ENCODE measurements at regions not wholly inside any gene's neighbourhood (a gene's known extent, or its start where the extent isn't known, plus 50 kb on each side); places are given as distances from the start of the nearest gene placed in this dataset.

GRCh38 chr6:91149956-91150705 lies 563.3 kb upstream of the MAP3K7 start:
- no peak overlapping the region for H3K4me3 ChIP-seq (ENCODE audit: low read depth, low read length)
- TF ChIP-seq CTCF (IDR thresholded peaks at IDR 0.05; ENCODE audit: low read depth, low read length), result no peak
- no peak for TF ChIP-seq MYC (IDR thresholded peaks at IDR 0.05; ENCODE audit: low read depth, low read length)
- TF ChIP-seq MAX (IDR thresholded peaks at IDR 0.05; ENCODE audit: low read depth, low read length), result no peak
- TF ChIP-seq POLR2A (IDR thresholded peaks at IDR 0.05; ENCODE audit: extremely low read depth, insufficient read length), result no peak
- no peak for DNase-seq (ENCODE audit: low read depth)

- H3K4me3 ChIP-seq (ENCODE audit: low read depth, low read length), result no peak overlapping the region
- no peak for DNase-seq (ENCODE audit: low read depth)
- TF ChIP-seq CTCF (IDR thresholded peaks at IDR 0.05; ENCODE audit: low read depth, low read length) (no peak), POLR2A (IDR thresholded peaks at IDR 0.05; ENCODE audit: extremely low read depth, insufficient read length) (no peak), MAX (IDR thresholded peaks at IDR 0.05; ENCODE audit: low read depth, low read length) (no peak), MYC (IDR thresholded peaks at IDR 0.05; ENCODE audit: low read depth, low read length) (no peak)
Measured at GRCh38 chr6:91149246-91149955, 562.5 kb upstream of the MAP3K7 start.

GRCh38 chr6:91144126-91144525 lies 557.3 kb upstream of the MAP3K7 start:
- H3K4me3 ChIP-seq (ENCODE audit: low read depth, low read length), result no peak overlapping the region
- DNase-seq (ENCODE audit: low read depth), result no peak
- TF ChIP-seq POLR2A (IDR thresholded peaks at IDR 0.05; ENCODE audit: extremely low read depth, insufficient read length), result no peak
- no peak for TF ChIP-seq MYC (IDR thresholded peaks at IDR 0.05; ENCODE audit: low read depth, low read length)
- TF ChIP-seq MAX (IDR thresholded peaks at IDR 0.05; ENCODE audit: low read depth, low read length), result no peak
- no peak for TF ChIP-seq CTCF (IDR thresholded peaks at IDR 0.05; ENCODE audit: low read depth, low read length)

- no peak for DNase-seq (ENCODE audit: low read depth)
- TF ChIP-seq CTCF (IDR thresholded peaks at IDR 0.05; ENCODE audit: low read depth, low read length), result no peak
- no peak for TF ChIP-seq MAX (IDR thresholded peaks at IDR 0.05; ENCODE audit: low read depth, low read length)
- no peak for TF ChIP-seq POLR2A (IDR thresholded peaks at IDR 0.05; ENCODE audit: extremely low read depth, insufficient read length)
- TF ChIP-seq MYC (IDR thresholded peaks at IDR 0.05; ENCODE audit: low read depth, low read length), result no peak
- no peak overlapping the region for H3K4me3 ChIP-seq (ENCODE audit: low read depth, low read length)
Measured at GRCh38 chr6:91142154-91142553, 555.3 kb upstream of the MAP3K7 start.

GRCh38 chr6:91141346-91141745 lies 554.5 kb upstream of the MAP3K7 start:
- no peak for TF ChIP-seq POLR2A (IDR thresholded peaks at IDR 0.05; ENCODE audit: extremely low read depth, insufficient read length)
- no peak for TF ChIP-seq MAX (IDR thresholded peaks at IDR 0.05; ENCODE audit: low read depth, low read length)
- no peak for TF ChIP-seq CTCF (IDR thresholded peaks at IDR 0.05; ENCODE audit: low read depth, low read length)
- TF ChIP-seq MYC (IDR thresholded peaks at IDR 0.05; ENCODE audit: low read depth, low read length), result no peak
- DNase-seq (ENCODE audit: low read depth), result peak; percentile 76
- no peak overlapping the region for H3K4me3 ChIP-seq (ENCODE audit: low read depth, low read length)
